HG03571 (cell line): ENCODE measurements at regions not wholly inside any gene's neighbourhood (a gene's known extent, or its start where the extent isn't known, plus 50 kb on each side); places are given as distances from the start of the nearest gene placed in this dataset.

Experiments used
- ATAC-seq: cut with Tn5 transposase; IDR thresholded peaks from one replicate; pipeline ENCODE4 v1.9.1; 2021; ENCODE audit not compliant: unreplicated experiment

- ATAC-seq, result no peak
Measured at GRCh38 chr2:158049129-158049855, 52.4 kb upstream of the UPP2 start.

GRCh38 chr2:158048327-158048726, 53.3 kb upstream of the UPP2 start:
- ATAC-seq, result no peak

- no peak for ATAC-seq
Measured at GRCh38 chr2:158047156-158047611, 54.5 kb upstream of the UPP2 start.

GRCh38 chr2:158046121-158046880, 55.4 kb upstream of the UPP2 start:
- ATAC-seq, result no peak

- ATAC-seq, result no peak
Measured at GRCh38 chr2:158045362-158045761, 56.3 kb upstream of the UPP2 start.

- no peak for ATAC-seq
Measured at GRCh38 chr2:158043181-158043948, 58.3 kb upstream of the UPP2 start.

- no peak for ATAC-seq
Measured at GRCh38 chr2:158042666-158043065, 59.0 kb upstream of the UPP2 start.

- ATAC-seq, result no peak
Measured at GRCh38 chr2:158042245-158042644, 59.4 kb upstream of the UPP2 start.

- no peak for ATAC-seq
Measured at GRCh38 chr2:158041400-158041799, 60.3 kb upstream of the UPP2 start.

- no peak for ATAC-seq
Measured at GRCh38 chr2:158038901-158039300, 62.8 kb upstream of the UPP2 start.

GRCh38 chr2:158034198-158034866, 67.3 kb upstream of the UPP2 start:
- ATAC-seq, result peak; percentile 49

- ATAC-seq, result no peak
Measured at GRCh38 chr2:158031371-158031770, 70.3 kb upstream of the UPP2 start.

GRCh38 chr2:158025255-158025996, 76.2 kb upstream of the UPP2 start:
- no peak for ATAC-seq

GRCh38 chr2:158024288-158024898, 77.3 kb upstream of the UPP2 start:
- ATAC-seq, result peak; percentile 63

GRCh38 chr2:158022888-158023287, 78.8 kb upstream of the UPP2 start:
- ATAC-seq, result no peak

- ATAC-seq, result no peak
Measured at GRCh38 chr2:158021226-158021625, 80.5 kb upstream of the UPP2 start.

- ATAC-seq, result no peak
Measured at GRCh38 chr2:158015428-158016076, 86.1 kb upstream of the UPP2 start.

GRCh38 chr2:158013891-158014290, 87.8 kb upstream of the UPP2 start:
- no peak for ATAC-seq

GRCh38 chr2:158011055-158011771, 90.5 kb upstream of the UPP2 start:
- ATAC-seq, result no peak
